ENCODE measurements at regions not wholly inside any gene's neighbourhood (a gene's known extent, or its start where the extent isn't known, plus 50 kb on each side); places are given as distances from the start of the nearest gene placed in this dataset.

DNA sequence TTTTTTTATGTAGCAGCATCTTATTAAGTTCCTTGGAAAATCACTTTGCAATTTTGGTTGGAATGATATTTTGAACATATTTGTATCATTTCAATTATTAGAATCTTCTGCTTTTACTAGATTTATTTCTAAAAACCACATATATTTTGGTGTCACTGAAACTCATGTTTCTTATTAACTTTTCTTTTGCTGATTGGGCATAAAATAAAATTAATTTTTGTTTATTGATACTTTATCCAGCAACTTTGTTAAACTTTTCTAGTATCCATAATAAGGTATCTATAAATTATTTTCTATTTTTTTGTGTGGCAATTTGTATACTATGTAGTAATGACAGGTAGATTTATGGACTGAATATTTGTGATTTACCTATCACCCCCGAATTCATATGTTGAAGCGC is 556.4 kb upstream of the ATXN8OS start:
- no peak overlapping the region for H3K27ac ChIP-seq
- no peaks in the 10 kb centered on the region for H3K36me3 ChIP-seq
- no peak for TF ChIP-seq POLR2AphosphoS5 (IDR thresholded peaks at IDR 0.05)
- no peak for TF ChIP-seq POLR2A (IDR thresholded peaks at IDR 0.05)
- TF ChIP-seq, protein P1, sequence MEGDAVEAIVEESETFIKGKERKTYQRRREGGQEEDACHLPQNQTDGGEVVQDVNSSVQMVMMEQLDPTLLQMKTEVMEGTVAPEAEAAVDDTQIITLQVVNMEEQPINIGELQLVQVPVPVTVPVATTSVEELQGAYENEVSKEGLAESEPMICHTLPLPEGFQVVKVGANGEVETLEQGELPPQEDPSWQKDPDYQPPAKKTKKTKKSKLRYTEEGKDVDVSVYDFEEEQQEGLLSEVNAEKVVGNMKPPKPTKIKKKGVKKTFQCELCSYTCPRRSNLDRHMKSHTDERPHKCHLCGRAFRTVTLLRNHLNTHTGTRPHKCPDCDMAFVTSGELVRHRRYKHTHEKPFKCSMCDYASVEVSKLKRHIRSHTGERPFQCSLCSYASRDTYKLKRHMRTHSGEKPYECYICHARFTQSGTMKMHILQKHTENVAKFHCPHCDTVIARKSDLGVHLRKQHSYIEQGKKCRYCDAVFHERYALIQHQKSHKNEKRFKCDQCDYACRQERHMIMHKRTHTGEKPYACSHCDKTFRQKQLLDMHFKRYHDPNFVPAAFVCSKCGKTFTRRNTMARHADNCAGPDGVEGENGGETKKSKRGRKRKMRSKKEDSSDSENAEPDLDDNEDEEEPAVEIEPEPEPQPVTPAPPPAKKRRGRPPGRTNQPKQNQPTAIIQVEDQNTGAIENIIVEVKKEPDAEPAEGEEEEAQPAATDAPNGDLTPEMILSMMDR (IDR thresholded peaks at IDR 0.05 in 8 of 11, conservative IDR thresholded peaks at IDR 0.05 in 3 of 11): no peak
- DNase-seq: no peak
- no peaks in the 10 kb centered on the region for H3K27me3 ChIP-seq (replicated peaks in 1 of 7)
- intact Hi-C loops (cut with DNase I; ENCODE audit: low total_unique reads): no loop called here
- WGBS, 5 donors: 89 to 98% (median 94%) methylated on average over 2 of the region's 2 CpGs
- H3K4me3 ChIP-seq: no peak overlapping the region
- H3K4me1 ChIP-seq: no peaks in the 10 kb centered on the region
- peaks cover 0 to 2% (median 0%) of the 10 kb centered on the region in 8 donors for H3K9me3 ChIP-seq

DNA sequence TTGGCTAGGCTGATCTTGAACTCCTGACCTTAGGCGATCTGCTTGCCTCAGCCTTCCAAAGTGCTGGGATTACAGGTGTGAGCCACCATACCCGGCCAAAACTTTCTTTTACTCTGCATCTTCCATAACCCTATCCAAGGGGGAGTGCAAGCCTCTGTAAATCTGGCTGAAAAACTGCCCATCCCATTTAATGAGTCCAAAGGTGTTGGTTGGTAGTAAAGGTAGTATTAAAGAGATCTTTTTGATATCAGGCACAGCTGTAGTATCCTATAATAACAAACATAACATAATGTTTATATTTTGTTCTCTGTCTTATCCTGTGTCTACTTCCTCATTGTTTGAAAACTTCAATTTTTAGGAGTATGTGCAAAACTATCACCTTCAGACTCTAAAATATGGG is 559.8 kb upstream of the ATXN8OS start:
- H3K4me1 ChIP-seq: no peaks in the 10 kb centered on the region
- intact Hi-C loops (cut with DNase I; ENCODE audit: low total_unique reads): no loop called here
- no peak for DNase-seq
- H3K27ac ChIP-seq: no peak overlapping the region
- H3K36me3 ChIP-seq: no peaks in the 10 kb centered on the region
- no peaks in the 10 kb centered on the region for H3K9me3 ChIP-seq
- WGBS, 5 donors: 75 to 91% (median 82%) methylated on average over 2 of the region's 2 CpGs
- TF ChIP-seq, protein P1 (IDR thresholded peaks at IDR 0.05 in 8 of 11, conservative IDR thresholded peaks at IDR 0.05 in 3 of 11): no peak
- TF ChIP-seq POLR2AphosphoS5 (IDR thresholded peaks at IDR 0.05) (no peak), POLR2A (IDR thresholded peaks at IDR 0.05) (no peak)
- H3K27me3 ChIP-seq (replicated peaks in 1 of 7): no peaks in the 10 kb centered on the region
- H3K4me3 ChIP-seq: no peak overlapping the region

DNA sequence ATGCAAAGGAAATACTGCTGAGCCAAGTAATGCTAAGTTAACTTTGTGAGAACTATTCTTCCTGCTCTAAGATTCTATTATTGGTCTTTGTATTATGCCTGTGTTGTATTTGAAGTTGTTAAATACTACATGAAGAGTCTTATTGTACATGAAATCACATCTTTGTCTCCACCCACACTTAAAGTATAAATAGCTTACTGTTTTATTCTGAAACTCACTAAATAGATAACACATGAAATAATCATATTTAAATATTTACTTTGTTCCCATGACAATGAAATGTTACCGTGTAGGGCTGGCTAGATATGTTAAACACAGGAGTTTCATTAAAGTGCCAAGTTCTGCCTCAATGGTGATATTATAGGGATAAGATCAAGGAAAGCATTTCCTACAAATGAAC is 562.1 kb upstream of the ATXN8OS start:
- intact Hi-C loops (cut with DNase I; ENCODE audit: low total_unique reads): no loop called here
- no peak for DNase-seq
- H3K27me3 ChIP-seq (replicated peaks in 1 of 7): no peaks in the 10 kb centered on the region
- TF ChIP-seq POLR2AphosphoS5 (IDR thresholded peaks at IDR 0.05) (no peak), POLR2A (IDR thresholded peaks at IDR 0.05) (no peak)
- TF ChIP-seq, protein P1 (IDR thresholded peaks at IDR 0.05 in 8 of 11, conservative IDR thresholded peaks at IDR 0.05 in 3 of 11): no peak
- WGBS, 5 donors: 75 to 87% (median 83%) methylated on average over 1 of the region's 1 CpG
- no peak overlapping the region for H3K4me3 ChIP-seq
- H3K4me1 ChIP-seq: no peaks in the 10 kb centered on the region
- no peaks in the 10 kb centered on the region for H3K9me3 ChIP-seq
- H3K36me3 ChIP-seq: no peaks in the 10 kb centered on the region
- H3K27ac ChIP-seq: no peak overlapping the region

DNA sequence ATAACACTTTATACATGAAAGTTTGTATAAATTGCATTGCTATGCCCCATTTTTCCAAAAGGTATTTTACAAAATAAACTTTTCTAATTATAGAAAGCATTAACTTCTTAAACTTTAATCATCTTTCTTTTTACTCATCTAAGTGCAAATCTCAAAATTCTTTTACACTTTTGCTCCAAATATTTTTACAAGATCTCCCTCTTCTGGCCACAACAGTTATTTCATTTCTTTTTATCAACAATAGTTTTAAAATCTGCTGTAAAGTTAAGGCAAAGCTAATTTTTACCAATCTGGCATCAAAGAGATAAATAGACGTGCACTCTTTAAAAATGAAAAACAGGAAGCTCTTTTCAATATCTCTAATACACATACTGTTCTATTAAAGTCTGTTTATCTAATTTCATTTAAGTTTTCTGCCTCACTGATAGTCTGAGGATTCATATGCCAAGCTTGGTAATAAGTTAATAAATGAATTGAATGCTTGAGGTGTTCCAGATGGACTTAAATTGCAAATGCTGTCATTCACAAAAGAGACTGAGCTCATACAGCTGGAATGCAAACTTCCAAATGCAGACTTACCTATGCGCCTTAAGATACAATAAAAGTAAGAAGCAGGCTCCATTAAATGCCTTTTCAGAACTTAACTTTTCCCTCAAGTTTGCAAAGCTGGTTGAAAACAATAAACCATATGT is 583.0 kb upstream of the ATXN8OS start:
- Histone ChIP-seq H3K27ac (no peak overlapping the region), H3K4me3 (no peak overlapping the region), H3K36me3 (no peaks in the 10 kb centered on the region), H3K4me1 (no peaks in the 10 kb centered on the region), H3K9me3 (no peaks in the 10 kb centered on the region), H3K27me3 (replicated peaks in 1 of 7) (no peaks in the 10 kb centered on the region)
- WGBS, 5 donors: 47 to 57% (median 50%) methylated on average over 2 of the region's 2 CpGs
- intact Hi-C loops (cut with DNase I; ENCODE audit: low total_unique reads): no loop called here
- TF ChIP-seq, protein P1 (IDR thresholded peaks at IDR 0.05 in 8 of 11, conservative IDR thresholded peaks at IDR 0.05 in 3 of 11): no peak
- TF ChIP-seq POLR2AphosphoS5 (IDR thresholded peaks at IDR 0.05) (no peak), POLR2A (IDR thresholded peaks at IDR 0.05) (no peak)
- no peak for DNase-seq

Data from spleen (tissue), 11 donors.